ENCODE measurements at regions not wholly inside any gene's neighbourhood (a gene's known extent, or its start where the extent isn't known, plus 50 kb on each side); places are given as distances from the start of the nearest gene placed in this dataset.

- no peak for DNase-seq (ENCODE audit: low read depth)
- in situ Hi-C loops (cut with HindIII; ENCODE audit: low sequenced_read_pairs): no loop called here
- H3K4me3 ChIP-seq (ENCODE audit: low read depth, low read length): no peak overlapping the region
- no peak for TF ChIP-seq CTCF (IDR thresholded peaks at IDR 0.05; ENCODE audit: low read depth, low read length, missing control alignments)
Observed at GRCh38 chr2:103419506-103419905, 657.7 kb downstream of the TMEM182 start.

- no peak for DNase-seq (ENCODE audit: low read depth)
- no peak for TF ChIP-seq CTCF (IDR thresholded peaks at IDR 0.05; ENCODE audit: low read depth, low read length, missing control alignments)
- H3K4me3 ChIP-seq (ENCODE audit: low read depth, low read length): no peak overlapping the region
- in situ Hi-C loops (cut with HindIII; ENCODE audit: low sequenced_read_pairs): no loop called here
Observed at GRCh38 chr2:103423100-103423499, 661.3 kb downstream of the TMEM182 start.

GRCh38 chr2:103427567-103427966 is 665.7 kb downstream of the TMEM182 start:
- TF ChIP-seq CTCF (IDR thresholded peaks at IDR 0.05; ENCODE audit: low read depth, low read length, missing control alignments): no peak
- no peak for DNase-seq (ENCODE audit: low read depth)
- in situ Hi-C loops (cut with HindIII; ENCODE audit: low sequenced_read_pairs): no loop called here
- H3K4me3 ChIP-seq (ENCODE audit: low read depth, low read length): no peak overlapping the region

GRCh38 chr2:103430191-103430590 is 668.4 kb downstream of the TMEM182 start:
- in situ Hi-C loops (cut with HindIII; ENCODE audit: low sequenced_read_pairs): no loop called here

GRCh38 chr2:103435010-103435409 is 673.2 kb downstream of the TMEM182 start:
- no peak for DNase-seq (ENCODE audit: low read depth)
- in situ Hi-C loops (cut with HindIII; ENCODE audit: low sequenced_read_pairs): no loop called here
- no peak overlapping the region for H3K4me3 ChIP-seq (ENCODE audit: low read depth, low read length)
- no peak for TF ChIP-seq CTCF (IDR thresholded peaks at IDR 0.05; ENCODE audit: low read depth, low read length, missing control alignments)

More at GRCh38 chr2:103430191-103430590, 668.4 kb downstream of the TMEM182 start:
- no peak overlapping the region for H3K4me3 ChIP-seq (ENCODE audit: low read depth, low read length)
- DNase-seq (ENCODE audit: low read depth): no peak
- no peak for TF ChIP-seq CTCF (IDR thresholded peaks at IDR 0.05; ENCODE audit: low read depth, low read length, missing control alignments)

GRCh38 chr2:103437161-103437560 is 675.3 kb downstream of the TMEM182 start:
- TF ChIP-seq CTCF (IDR thresholded peaks at IDR 0.05; ENCODE audit: low read depth, low read length, missing control alignments): no peak
- in situ Hi-C loops (cut with HindIII; ENCODE audit: low sequenced_read_pairs): no loop called here
- DNase-seq (ENCODE audit: low read depth): no peak
- H3K4me3 ChIP-seq (ENCODE audit: low read depth, low read length): no peak overlapping the region

- TF ChIP-seq CTCF (IDR thresholded peaks at IDR 0.05; ENCODE audit: low read depth, low read length, missing control alignments): no peak
- DNase-seq (ENCODE audit: low read depth): no peak
- H3K4me3 ChIP-seq (ENCODE audit: low read depth, low read length): no peak overlapping the region
- in situ Hi-C loops (cut with HindIII; ENCODE audit: low sequenced_read_pairs): no loop called here
Observed at GRCh38 chr2:103445347-103445746, 683.5 kb downstream of the TMEM182 start.
